CD4-positive, alpha-beta T cell treated with Interleukin-15 for 1 hour (primary cell): ENCODE measurements at regions not wholly inside any gene's neighbourhood (a gene's known extent, or its start where the extent isn't known, plus 50 kb on each side); places are given as distances from the start of the nearest gene placed in this dataset.
"Not testable (repeated sequence)": the region's sequence is repeated elsewhere in the genome, so short reads cannot be mapped to it uniquely, and the experiment has no call there.

Experiments
- DNase-seq: peaks from one replicate; pipeline ENCODE4 v3.0.0-alpha.2; 2020

DNA sequence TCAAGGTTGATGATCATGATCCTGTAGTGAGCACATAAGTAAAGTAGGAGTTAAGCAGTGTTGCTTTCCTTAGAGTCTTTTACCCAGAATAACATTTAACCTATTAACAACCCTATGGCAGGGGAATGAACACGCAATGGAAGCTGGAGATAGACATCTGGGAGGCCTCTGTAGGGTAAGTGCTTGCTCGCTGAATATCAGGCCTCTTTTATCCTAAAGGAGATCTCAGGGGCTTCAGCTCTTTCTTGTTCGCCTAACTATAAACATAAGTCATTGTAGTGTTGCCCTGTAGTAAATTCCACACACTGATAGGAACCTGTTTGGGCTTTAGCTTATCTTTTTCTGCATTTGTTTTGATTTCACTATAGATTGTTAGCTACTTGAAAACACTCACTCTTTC lies 174.4 kb upstream of the TCF4 start:
- no peak for DNase-seq

DNA sequence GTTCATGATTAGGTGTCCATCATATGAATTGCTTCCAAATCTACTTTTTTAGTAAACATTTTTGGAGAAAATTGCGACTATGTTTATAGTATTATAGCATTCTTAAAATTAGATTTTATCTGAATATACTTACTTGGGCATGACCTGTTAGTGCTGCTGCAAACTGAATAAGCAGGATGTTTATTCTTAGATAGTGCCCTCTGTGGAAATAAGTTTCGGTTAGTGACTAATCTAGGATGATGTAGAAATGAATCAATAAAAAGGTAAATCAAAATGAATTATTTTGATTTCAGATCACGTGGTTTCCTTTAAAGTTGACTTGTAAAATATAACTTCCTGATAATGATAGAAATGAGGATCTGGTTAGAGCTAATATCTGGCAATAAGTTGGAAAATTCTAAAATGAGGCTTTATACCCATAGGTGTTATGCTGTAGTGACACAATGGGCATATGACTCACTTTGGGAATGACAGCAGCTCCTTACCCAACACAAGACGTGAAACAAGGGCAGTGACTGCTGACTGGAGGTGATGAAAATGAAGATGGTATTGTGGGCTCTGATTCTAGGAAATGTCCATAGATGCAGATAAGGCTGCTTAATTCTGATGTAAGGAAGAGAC lies 165.8 kb upstream of the TCF4 start:
- DNase-seq, result no peak

DNA sequence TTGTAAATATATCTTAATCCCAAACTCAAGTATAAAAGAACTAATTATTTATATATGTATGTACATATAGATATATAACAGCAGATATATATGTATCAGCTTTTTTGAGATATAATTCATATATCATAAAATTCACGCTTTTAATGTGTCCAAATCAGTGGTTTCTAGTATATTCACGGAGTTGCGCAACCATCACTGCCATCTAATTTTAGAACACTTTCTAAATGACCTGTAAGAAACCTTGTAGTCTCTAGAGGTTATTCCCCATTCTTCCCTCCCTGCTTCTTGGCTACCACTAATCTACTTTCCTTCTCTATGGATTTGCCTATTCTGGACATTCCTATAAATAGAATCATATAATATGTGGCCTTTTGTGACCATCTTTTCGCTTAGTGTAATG lies 163.5 kb upstream of the TCF4 start:
- DNase-seq, result no peak

DNA sequence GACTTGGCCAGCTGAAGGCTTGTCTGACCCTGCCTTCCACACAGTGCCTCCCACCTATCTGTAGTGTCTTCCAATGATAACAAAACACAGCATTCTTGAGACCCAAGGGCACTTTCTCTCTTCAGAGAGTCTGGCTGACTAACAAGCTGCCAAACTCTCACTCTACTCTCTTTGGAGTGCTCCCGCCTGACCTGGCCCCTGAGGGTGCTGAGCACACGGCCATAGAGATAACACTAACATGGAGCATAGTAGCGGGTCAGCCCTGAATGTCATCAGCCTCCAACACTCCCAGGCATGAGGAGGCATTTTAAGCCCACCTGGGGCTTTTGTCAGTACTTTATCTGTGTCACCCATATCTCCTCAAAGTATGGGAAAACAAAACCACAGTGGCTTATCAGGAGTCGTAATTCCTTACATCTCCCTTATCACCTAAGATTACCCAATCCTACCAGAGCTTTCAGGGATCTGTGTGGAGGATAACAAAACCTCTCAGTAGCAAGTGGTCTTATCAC lies 160.3 kb upstream of the TCF4 start:
- no peak for DNase-seq

DNA sequence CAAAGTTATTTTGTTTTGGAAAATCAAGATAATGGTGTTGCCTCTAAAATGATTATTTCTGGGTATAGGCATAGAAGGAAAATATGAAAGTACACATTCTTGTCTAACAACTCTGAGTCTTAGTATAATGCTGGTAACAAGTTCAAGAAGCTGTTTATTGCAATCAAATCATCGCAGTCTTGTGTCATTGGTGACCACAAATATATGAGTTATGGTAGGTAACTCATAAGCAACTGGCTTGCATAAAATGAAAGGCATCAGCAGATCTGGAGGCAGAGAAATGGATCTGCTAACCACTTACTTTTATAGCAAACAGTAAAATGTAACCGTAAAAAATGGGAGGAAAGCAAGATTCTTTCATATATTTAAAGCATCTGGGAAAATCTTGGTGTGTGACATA lies 156.2 kb upstream of the TCF4 start:
- no peak for DNase-seq

DNA sequence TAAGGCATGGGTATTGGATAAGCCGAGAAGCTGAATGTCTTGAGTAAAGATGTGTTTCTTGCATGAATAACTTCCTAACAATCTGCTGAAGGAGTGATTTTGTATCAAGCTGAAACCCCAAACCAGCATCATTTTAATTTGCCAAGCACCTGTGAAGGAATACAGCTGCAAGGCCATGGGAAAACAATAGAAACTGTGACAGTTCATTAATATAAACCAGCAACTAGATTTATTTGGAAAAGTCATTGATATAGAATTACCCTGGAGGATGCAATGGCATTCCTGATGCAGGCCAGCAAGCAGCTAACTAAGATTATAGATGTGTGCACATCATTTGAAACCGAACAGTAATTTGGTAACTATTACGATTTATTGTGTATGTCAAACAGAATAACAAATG lies 155.7 kb upstream of the TCF4 start:
- no peak for DNase-seq

- DNase-seq, result no peak
Measured at GRCh38 chr18:55743133-55743532, 155.1 kb upstream of the TCF4 start.

DNA sequence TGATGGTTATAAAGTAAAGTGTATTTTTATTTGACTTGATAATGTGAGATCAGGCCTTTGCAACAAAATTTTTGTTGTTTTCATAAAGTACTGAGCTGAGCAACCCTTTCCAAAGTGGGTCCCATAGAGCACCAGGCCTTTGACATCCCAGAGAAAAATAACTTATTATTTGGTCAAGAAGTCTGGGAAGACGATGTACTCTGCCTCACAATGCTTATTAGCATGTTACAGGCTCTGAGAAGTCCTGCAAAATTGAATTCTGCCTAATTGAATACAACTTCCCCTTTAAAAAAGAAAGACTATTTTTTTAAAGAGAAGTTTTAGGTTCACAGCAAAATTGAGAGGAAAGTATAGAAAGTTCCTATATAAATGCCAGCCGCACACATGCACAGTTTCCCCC lies 151.5 kb upstream of the TCF4 start:
- no peak for DNase-seq

DNA sequence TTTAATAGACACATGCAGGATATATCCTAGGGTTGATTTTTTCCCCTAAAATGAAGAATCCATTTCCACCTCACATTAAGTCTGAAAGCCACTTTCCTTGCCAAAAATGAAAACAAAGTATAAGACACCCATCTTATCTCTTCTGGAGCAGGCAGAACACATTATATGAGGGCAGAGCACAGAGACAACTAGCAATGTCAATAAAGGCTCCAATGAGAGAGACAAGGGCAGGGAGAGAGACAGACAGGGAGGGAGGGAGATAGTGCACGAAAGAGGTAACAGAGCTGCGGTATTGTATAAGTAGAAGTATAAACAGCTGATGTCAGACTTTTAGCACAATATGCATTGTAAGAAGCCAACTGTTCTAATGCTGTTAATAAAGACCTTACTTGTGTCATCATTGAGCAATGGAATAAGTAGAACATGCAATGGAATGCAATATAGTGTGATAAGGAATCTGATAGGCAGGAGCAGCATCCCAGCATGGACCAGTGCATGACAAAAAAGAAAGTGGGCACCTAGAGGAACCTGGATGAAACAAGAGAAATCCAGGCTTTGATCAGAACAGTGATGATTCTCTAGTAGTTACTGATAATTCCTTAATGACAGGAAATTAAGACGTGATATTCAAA lies 150.6 kb upstream of the TCF4 start:
- no peak for DNase-seq

GRCh38 chr18:55737781-55738468 lies 149.9 kb upstream of the TCF4 start:
- DNase-seq, result no peak

DNA sequence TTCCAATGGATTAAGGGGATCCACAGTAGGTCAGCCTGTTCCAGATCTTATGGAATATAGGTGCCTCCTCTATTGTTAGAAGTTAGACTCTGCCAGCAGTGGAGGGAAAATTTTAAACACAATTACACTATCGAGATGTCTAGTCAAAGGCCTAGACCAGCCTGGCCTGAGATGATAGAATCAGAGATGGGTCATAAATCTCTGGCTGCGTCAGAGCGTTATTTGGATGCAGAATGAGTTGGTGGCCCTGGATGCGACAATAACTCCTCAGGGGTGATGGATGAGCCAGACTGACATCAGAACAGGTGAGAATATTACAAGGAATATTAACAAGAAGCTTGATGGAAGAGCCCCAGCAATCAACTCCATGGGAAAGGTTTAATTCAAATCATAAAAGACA lies 149.3 kb upstream of the TCF4 start:
- no peak for DNase-seq

GRCh38 chr18:55735969-55736368 lies 148.0 kb upstream of the TCF4 start:
- no peak for DNase-seq

GRCh38 chr18:55735199-55735855 lies 147.3 kb upstream of the TCF4 start:
- no peak for DNase-seq

GRCh38 chr18:55732227-55733106 lies 144.5 kb upstream of the TCF4 start:
- no peak for DNase-seq

DNA sequence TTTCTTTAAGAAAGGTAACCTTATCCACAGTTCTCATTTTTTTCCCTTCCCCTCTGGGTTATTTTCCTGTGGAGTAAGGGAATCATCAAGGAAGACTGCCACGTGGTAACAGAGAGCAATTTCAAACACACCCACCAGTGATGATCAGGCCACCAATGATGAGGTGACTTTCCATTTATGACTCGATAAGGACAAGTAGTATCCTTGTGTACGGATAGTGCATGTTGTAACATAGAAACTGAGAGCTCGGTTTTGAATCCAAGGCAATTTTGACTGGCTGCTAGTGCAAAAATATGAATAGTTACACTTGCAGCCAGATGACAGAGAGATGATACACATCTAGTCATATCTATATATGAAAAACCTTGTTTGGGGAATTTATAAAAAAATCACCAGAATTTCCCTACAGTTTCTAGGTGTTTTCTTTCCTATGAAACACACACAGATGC lies 143.6 kb upstream of the TCF4 start:
- DNase-seq, result no peak

- not testable (repeated sequence) for DNase-seq
Measured at GRCh38 chr18:55721006-55721405, 133.0 kb upstream of the TCF4 start.

DNA sequence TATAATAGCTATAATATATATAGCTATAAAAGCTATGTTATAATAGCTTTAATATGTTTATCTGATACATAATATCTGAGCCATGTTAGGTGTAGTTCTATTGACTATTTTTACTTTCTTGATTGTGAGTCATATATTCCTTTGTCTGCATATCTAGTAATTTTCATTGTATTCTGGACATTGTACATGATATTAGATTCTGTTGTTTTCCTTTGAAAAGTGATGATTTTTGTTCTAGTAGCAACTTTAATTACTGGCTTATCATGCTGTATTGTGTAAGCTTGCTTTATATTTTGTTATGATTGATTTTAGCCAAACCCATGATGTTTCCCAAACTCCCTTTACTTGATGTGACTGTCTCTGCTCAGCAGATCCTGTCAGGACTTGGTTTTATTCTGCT lies 125.7 kb upstream of the TCF4 start:
- no peak for DNase-seq

DNA sequence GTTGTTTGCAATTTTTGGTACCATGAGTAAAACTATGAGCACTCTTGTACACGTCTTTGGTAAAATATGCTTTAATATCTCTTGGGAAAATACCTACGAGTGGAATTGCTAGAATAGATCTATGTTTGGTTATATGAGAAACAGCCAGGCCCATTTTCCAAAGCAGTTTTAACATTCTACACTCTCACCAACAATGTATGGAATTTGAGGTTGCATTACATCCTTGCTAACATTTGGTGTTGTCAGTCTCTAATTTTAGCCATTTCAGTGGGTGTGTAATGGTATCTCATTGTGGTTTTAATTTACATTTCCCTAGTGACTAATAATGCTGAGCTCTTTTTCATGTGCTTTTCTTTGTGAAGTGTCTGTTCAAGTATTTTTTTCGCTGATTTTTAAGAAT lies 118.9 kb upstream of the TCF4 start:
- DNase-seq, result no peak

- no peak for DNase-seq
Measured at GRCh38 chr18:55699233-55699765, 111.3 kb upstream of the TCF4 start.

DNA sequence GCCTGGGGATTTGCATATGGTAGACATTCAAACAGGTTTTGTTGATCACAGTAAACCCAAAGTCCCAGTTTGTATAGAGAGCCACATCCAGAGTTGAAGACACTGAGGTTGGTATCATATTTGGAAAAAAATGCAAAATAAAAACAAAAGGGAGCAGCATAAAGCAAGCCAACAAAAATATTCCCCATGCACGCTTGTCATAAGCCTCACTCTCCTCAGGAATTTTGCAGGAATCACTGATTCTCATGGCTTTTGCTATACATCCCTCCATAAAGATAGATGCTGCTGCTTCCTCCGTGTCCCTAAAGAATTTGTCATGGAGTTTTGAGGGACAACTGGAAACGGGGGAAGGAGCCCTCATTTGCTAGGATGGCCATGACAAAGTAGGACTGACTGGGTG lies 108.8 kb upstream of the TCF4 start:
- no peak for DNase-seq

- no peak for DNase-seq
Measured at GRCh38 chr18:55695091-55695490, 107.1 kb upstream of the TCF4 start.

GRCh38 chr18:55694291-55694690 lies 106.3 kb upstream of the TCF4 start:
- DNase-seq, result no peak
